ENCODE measurements at regions not wholly inside any gene's neighbourhood (a gene's known extent, or its start where the extent isn't known, plus 50 kb on each side); places are given as distances from the start of the nearest gene placed in this dataset.

DNA sequence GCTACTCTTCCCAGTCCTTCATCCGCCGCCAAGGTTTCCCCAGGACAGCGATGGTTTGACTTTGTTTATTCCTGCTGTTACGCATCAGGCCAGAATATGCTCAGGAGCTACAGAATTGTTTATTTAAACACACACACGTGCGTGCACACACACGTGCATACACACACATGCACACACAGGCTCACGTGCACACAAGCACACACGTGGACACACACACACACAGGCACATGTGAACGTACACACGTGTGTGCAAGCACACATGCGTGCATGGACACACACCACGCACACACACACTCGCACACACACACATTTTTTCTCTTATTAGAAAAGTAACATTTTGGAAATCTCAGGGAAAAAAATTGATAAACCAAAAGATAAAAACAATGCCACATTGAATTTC lies 64.6 kb upstream of the UST start:
- H3K4me1 ChIP-seq (ENCODE audit: insufficient read depth, low read length) = no peaks in the 10 kb centered on the region
- no peaks in the 10 kb centered on the region for H3K27me3 ChIP-seq (ENCODE audit: insufficient read depth, low read length, poor library complexity)
- no peaks in the 10 kb centered on the region for H3K79me2 ChIP-seq (ENCODE audit: insufficient read depth, low read length)
- no peak overlapping the region for H3K4me2 ChIP-seq (ENCODE audit: insufficient read depth, low read length)
- no peak overlapping the region for H3K4me3 ChIP-seq (ENCODE audit: low read depth in 1 of 2, low read length in 2 of 2)
- ATAC-seq (ENCODE audit: insufficient read depth, low read depth) (no peak), DNase-seq (no peak)
- H3K9ac ChIP-seq (ENCODE audit: low read depth, low read length) = no peak overlapping the region
- no peaks in the 10 kb centered on the region for H4K20me1 ChIP-seq (ENCODE audit: insufficient read depth, low read length)
- H2AFZ ChIP-seq (ENCODE audit: low read depth, low read length) = no peak overlapping the region
- H3K36me3 ChIP-seq (ENCODE audit: insufficient read depth, low read length) = no peaks in the 10 kb centered on the region
- TF ChIP-seq EZH2 (IDR thresholded peaks at IDR 0.05; ENCODE audit: borderline replicate concordance, low read depth, low read length, severe bottlenecking) (no peak), CTCF (IDR thresholded peaks at IDR 0.05; ENCODE audit: borderline replicate concordance, extremely low read depth, low read length, poor library complexity, severe bottlenecking) (no peak)
- H3K9me3 ChIP-seq (ENCODE audit: insufficient read depth, low read length, severe bottlenecking) = no peaks in the 10 kb centered on the region
- H3K27ac ChIP-seq (ENCODE audit: low read length) = no peak overlapping the region

DNA sequence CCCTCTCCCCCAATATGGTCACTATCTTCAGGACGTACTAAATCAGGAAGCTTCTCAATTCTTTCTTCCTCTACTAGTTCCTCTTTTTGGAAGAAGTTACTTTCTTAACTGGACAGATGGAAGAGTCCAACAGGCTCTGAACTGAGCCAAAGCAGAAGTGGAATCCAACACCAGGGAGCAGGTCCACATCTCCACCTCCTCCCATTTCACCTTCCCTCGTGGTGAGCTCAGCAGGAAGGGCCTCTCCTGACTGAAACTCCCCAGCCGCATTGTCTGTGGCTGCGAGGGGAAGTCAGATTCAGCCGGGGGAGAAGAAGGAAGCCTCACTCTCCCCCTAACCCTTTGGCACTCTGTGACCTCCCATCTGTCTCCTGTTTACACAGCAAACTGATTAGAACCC lies 63.8 kb upstream of the UST start:
- H2AFZ ChIP-seq (ENCODE audit: low read depth, low read length) = no peak overlapping the region
- ATAC-seq (ENCODE audit: insufficient read depth, low read depth) (0 out of 3 replicates have a peak, but pooled peaks have one; percentile 24), DNase-seq (no peak)
- no peaks in the 10 kb centered on the region for H3K27me3 ChIP-seq (ENCODE audit: insufficient read depth, low read length, poor library complexity)
- H3K79me2 ChIP-seq (ENCODE audit: insufficient read depth, low read length) = no peaks in the 10 kb centered on the region
- no peaks in the 10 kb centered on the region for H3K36me3 ChIP-seq (ENCODE audit: insufficient read depth, low read length)
- H3K4me2 ChIP-seq (ENCODE audit: insufficient read depth, low read length) = no peak overlapping the region
- H3K4me1 ChIP-seq (ENCODE audit: insufficient read depth, low read length) = no peaks in the 10 kb centered on the region
- no peak for TF ChIP-seq CTCF (IDR thresholded peaks at IDR 0.05; ENCODE audit: borderline replicate concordance, extremely low read depth, low read length, poor library complexity, severe bottlenecking)
- no peak for TF ChIP-seq EZH2 (IDR thresholded peaks at IDR 0.05; ENCODE audit: borderline replicate concordance, low read depth, low read length, severe bottlenecking)
- no peak overlapping the region for H3K9ac ChIP-seq (ENCODE audit: low read depth, low read length)
- no peaks in the 10 kb centered on the region for H3K9me3 ChIP-seq (ENCODE audit: insufficient read depth, low read length, severe bottlenecking)
- H3K27ac ChIP-seq (ENCODE audit: low read length) = no peak overlapping the region
- no peak overlapping the region for H3K4me3 ChIP-seq (ENCODE audit: low read depth in 1 of 2, low read length in 2 of 2)
- no peaks in the 10 kb centered on the region for H4K20me1 ChIP-seq (ENCODE audit: insufficient read depth, low read length)

GRCh38 chr6:148689168-148689567 lies 57.7 kb upstream of the UST start:
- Histone ChIP-seq H3K4me2 (ENCODE audit: insufficient read depth, low read length) (no peak overlapping the region), H4K20me1 (ENCODE audit: insufficient read depth, low read length) (no peaks in the 10 kb centered on the region), H3K36me3 (ENCODE audit: insufficient read depth, low read length) (no peaks in the 10 kb centered on the region), H3K79me2 (ENCODE audit: insufficient read depth, low read length) (no peaks in the 10 kb centered on the region), H3K4me3 (ENCODE audit: low read depth in 1 of 2, low read length in 2 of 2) (no peak overlapping the region), H3K27ac (ENCODE audit: low read length) (no peak overlapping the region), H2AFZ (ENCODE audit: low read depth, low read length) (no peak overlapping the region), H3K4me1 (ENCODE audit: insufficient read depth, low read length) (no peaks in the 10 kb centered on the region), H3K9me3 (ENCODE audit: insufficient read depth, low read length, severe bottlenecking) (no peaks in the 10 kb centered on the region), H3K9ac (ENCODE audit: low read depth, low read length) (no peak overlapping the region), H3K27me3 (ENCODE audit: insufficient read depth, low read length, poor library complexity) (no peaks in the 10 kb centered on the region)
- TF ChIP-seq EZH2 (IDR thresholded peaks at IDR 0.05; ENCODE audit: borderline replicate concordance, low read depth, low read length, severe bottlenecking) = no peak
- no peak for TF ChIP-seq CTCF (IDR thresholded peaks at IDR 0.05; ENCODE audit: borderline replicate concordance, extremely low read depth, low read length, poor library complexity, severe bottlenecking)
- no peak for ATAC-seq (ENCODE audit: insufficient read depth, low read depth)
- no peak for DNase-seq
